KBM-7 (cell line): ENCODE measurements at regions not wholly inside any gene's neighbourhood (a gene's known extent, or its start where the extent isn't known, plus 50 kb on each side); places are given as distances from the start of the nearest gene placed in this dataset.

ENCODE experiments used
- DNase-seq: peaks from one replicate; pipeline ENCODE4 v3.0.0-alpha.2; 2015
- in situ Hi-C: fragments of 300-500 bp; cut with MboI; formaldehyde crosslinking; loops from 2 replicates; pipeline ENCODE4 v1.14.3; 2020; ENCODE audit warnings: low sequenced_read_pairs, low pct_unique_long_range_greater_than_20kb, mixed read lengths

- DNase-seq = no peak
- in situ Hi-C loops = no loop called here
These were observed 297.1 kb upstream of the MME start for GRCh38 chr3:154783061-154783460.

DNA sequence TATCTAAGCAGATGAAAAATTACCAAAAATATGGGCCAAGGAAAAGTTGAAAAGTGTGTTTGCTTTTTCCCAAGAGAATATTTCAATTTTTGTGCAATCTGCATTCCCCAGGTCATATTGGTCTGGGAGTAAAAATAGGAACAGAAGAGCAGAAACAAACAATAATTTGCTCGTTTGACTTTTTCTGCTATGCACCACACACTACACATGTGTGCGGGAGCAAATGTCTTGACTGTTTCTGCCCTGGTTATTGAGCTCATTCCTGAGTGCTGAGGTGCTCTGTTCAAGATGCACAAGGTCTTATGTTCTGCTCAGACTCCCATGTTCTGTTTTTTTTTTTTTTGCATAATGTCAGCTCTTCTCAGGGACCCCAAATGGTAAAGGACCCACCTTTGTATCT, 298.0 kb upstream of the MME start:
- in situ Hi-C loops = no loop called here
- DNase-seq = no peak

DNA sequence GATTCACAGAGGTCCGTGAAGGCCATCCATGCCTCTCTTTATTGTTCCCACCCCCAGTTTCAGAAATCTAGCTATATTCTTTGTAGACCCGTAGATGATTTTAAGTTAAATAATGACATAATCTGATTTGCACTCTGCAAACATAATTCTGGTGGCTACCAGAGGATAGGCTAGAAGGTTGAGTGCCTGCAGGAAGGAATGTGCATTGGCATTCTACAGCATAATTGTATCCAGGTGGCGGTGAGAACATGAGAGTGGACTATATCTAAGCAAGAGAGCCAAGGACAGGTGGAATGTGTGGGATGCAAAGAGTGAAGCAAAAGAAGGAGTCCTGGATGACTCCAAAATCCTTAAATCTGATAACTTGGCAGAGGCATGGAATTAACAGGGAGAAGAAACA, 298.5 kb upstream of the MME start:
- in situ Hi-C loops = no loop called here
- no peak for DNase-seq

DNA sequence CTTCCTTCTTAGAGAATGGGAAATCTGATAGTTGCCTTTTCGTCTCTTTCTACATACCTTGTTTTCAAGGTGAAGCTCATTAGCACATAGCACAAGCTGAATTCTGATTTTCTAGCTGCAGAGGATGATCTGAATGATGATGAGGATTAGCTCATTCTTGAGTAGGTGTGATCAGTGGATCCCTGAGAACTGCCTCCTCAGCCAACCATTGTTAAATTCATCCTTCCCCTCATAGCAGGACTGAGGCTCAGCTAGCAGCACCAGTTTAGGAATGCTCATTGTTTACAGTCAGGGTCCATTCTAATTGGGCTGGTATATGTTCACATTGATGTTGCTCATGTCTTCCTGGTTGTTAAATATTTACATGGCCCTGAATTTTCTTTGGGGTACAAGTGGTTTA, 299.9 kb upstream of the MME start:
- no peak for DNase-seq
- in situ Hi-C loops = no loop called here

- no peak for DNase-seq
- in situ Hi-C loops = no loop called here
These were observed 300.5 kb upstream of the MME start for GRCh38 chr3:154779571-154779970.

DNA sequence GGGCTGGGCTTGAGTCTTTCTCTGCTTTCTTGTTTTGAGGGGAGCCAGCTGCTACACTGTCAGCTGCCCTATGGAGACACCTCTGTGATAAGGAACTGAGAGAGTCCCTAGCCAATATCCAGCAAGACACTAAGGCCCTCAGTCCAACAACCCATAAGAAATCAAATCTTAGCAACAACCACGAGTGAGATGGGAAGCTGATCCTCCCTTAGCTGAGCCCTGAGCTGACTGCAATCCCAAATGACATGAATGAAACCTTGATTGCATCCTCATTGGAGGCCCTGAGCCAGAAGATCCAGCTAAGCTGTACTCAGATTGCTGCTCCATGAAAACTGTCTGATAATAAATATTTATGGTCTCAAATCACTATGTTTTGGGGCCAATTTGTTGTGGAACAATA, 302.1 kb upstream of the MME start:
- in situ Hi-C loops = no loop called here
- no peak for DNase-seq

DNA sequence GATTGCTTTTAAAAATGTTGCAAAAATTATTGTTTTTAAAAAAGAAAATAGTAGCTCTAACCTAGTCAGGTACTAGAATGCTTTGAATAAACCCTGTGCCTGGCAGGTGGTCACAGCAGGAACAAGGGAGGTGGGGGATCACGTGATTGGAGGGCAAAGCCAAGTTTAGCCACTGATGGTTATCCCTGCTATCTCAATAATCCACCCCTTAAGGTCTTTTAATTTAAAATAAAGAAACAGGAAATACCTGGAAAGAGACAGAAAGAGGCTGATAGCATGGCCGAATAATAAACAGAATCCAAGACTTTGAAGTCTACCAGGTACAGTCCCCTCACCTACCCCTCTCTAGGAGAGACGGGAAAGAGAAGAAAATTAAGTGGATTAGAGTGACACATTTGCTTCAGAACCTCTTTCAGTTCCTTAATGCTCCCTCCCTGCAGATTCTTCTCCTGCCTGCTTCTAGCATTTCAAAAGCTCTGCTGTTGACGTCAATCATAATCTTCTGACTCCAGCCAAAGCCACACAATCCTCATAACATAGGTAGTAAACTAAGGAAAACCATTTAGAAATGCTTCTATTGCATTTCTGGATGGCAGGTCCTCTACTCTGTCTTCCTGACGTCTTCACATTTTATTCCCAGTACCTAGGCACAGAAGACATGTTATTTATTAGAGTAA, 303.4 kb upstream of the MME start:
- in situ Hi-C loops = no loop called here
- no peak for DNase-seq

DNA sequence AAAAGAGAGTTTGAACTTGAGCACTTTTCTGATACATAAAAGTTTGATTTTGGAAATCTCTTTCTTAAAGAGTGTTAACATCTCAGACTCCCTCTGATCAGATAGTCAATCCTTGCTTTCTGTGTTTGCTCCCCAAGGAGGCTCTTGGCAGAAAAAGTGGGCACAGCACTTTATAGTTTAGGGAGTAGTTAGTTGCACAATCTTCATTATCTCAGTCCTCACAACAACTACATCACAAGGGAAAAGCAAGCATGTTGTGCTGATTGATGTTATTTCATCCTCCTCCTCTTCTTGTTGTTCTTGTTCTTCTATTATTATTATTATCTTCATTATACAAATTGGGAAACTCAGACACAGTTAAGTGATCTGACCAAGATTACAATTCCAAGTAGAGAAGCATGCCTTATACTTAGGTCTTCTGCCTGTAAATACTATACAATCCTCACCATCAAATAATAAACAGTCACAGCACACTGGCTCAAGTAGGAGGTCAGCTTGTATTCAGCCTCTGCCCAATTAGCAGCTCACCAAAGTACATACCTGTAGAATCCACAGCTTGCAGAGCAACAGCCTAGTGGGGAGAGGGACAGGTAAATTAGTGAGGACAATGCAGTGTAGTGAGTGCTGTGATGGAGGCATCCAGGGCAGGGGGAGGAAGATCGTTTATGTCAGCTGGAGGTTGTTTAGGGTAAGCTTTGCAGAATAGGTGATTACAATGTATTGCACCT, 304.1 kb upstream of the MME start:
- in situ Hi-C loops = no loop called here

DNA sequence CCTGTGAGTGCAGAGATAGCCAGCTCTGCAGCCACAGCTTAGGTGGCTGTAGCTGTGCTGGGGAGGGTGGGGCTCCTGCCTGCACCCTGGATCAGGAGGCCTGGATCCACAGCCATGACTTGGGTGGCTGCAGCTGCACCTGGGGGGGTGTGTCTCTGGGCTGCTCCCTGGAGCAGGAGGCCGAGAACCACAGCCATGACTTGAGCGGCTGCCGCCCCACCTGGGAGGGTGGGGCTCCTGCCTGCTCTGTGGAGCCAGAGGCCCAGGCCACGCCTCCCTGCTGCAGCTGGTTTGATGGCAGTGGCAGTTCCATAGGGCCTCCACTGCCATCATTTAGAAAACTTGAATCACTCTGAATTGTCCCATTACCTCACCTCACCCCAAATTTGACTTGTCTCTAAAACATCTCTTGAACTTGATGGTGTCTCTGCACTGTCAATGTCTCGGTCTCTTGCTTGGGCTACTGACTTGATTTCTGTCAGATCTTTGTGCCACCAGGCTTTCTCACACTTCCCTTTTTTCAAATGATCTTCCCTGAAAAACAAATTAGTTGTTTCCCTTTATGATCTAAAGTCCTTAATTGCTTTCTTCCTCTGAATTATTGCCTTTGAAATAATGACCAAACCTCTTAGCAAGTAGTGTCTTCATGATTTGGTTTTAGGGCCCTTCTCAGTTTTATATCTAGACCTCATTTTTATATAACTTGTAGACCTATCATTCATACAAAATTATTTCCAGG, 313.2 kb upstream of the MME start:
- in situ Hi-C loops = loop anchor here (25.0 kb wide), 1 partner anchor 545 kb away; no protein-coding TSS in a partner anchor
- DNase-seq = peak; percentile 73

More for the DNA sequence above, 304.1 kb upstream of the MME start:
- DNase-seq = no peak

- no peak for DNase-seq
- in situ Hi-C loops = loop anchor here (25.0 kb wide), 1 partner anchor 547 kb away; no protein-coding TSS in a partner anchor
These were observed 315.1 kb upstream of the MME start for GRCh38 chr3:154764856-154765640.

DNA sequence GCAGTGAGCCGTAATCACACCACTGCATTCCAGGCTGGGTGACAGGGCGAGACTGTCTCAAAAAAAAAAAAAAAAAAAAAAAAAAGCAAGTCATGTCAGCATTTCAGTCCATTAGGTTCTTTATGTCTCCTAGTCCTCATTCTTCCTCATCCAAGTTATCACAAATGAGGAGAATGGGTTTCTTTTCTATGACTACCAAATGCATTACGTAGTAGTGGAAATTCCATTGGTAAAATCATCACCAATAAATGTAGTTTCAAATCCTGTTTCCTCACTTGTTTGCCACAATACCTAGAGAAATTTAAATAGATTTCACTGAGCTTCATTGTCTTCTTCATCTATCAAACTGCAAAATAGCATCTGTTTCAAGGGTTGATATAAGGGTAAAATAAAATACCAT, 317.6 kb upstream of the MME start:
- DNase-seq = no peak
- in situ Hi-C loops = loop anchor here (25.0 kb wide), 1 partner anchor 550 kb away; no protein-coding TSS in a partner anchor

- in situ Hi-C loops = loop anchor here (25.0 kb wide), 1 partner anchor 552 kb away; no protein-coding TSS in a partner anchor
- no peak for DNase-seq
These were observed 320.2 kb upstream of the MME start for GRCh38 chr3:154759966-154760365.

DNA sequence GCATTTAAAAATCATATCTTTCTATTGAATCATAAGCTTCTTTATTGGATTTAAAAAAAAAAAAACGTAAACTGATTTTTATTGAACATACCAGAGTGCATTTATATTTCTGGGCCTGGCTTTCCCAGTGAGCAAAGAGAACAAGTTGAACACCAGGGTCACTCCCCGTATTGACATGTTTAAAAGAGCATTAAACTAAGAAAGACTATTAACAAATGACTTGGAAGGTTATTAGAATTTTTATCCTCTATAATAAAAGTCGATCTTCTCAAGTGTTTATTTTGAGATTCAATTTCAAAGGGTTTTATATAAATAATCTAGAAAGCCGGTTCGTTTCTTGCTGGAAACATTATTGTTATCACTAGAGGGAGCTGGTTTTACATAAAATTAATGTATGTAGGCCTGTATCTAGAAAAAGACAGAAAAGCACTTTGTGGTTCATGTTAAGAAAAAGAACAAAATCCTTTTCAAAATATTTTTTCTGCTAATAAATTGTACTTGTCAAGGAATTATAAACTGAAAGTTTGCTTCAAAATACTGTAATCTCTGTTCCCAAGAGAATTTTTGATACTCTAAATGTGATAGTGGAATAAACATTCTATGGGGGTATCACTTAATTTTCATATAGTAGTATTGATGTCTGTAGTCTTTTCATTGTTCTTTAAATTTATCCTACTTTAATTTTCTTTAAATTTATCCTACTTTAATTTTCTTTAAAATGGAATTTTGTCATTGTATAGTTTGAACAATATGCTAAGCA, 321.8 kb upstream of the MME start:
- in situ Hi-C loops = loop anchor here (25.0 kb wide), 1 partner anchor 554 kb away; no protein-coding TSS in a partner anchor
- DNase-seq = peak; percentile 51

- in situ Hi-C loops = loop anchor here (25.0 kb wide), 1 partner anchor 559 kb away; no protein-coding TSS in a partner anchor
- no peak for DNase-seq
These were observed 323.1 kb upstream of the GPR149 start for GRCh38 chr3:154753101-154753500.

DNA sequence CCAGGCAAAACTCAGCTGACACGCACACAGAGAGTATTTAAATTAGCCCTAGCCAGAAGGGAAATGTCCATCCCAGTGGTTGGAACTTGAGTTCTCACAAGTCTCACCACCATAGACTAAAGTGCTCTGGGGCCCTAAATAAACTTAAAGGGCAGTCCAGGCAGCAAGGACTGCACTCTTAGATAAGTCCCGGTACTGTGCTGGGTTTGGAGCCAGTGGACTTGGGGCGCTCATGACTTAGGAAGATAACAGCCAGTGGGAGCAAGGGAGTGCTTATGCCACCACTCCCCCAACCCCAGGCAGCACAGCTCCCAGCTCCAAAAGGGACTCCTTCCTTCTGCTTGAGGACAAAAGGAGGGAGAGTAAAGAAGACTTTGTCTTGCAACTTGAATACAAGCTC, 319.5 kb upstream of the GPR149 start:
- in situ Hi-C loops = no loop called here
- DNase-seq = no peak

- in situ Hi-C loops = no loop called here
- peak; percentile 23 for DNase-seq
These were observed 315.9 kb upstream of the GPR149 start for GRCh38 chr3:154745929-154746328.

GRCh38 chr3:154745122-154745521, 315.1 kb upstream of the GPR149 start:
- in situ Hi-C loops = no loop called here
- no peak for DNase-seq

DNA sequence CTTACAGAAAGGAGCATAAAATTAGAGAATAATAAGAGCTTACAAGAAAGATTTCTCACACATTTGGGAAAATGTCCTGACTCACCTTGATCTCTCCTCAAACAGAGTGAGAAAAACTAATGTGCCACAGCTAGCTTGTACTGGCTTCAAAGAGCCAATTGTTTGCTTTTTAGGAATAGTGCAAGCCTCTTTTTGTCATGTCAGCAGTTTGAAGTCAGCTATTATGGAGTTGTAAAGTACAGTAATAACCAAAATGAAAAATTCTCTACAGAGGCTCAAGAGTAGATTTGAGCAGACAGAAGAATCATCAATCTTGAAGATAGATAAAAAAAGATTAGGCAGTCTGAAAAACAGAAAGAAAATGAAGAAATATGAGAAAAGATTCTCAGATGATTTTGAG, 313.4 kb upstream of the GPR149 start:
- in situ Hi-C loops = no loop called here
- DNase-seq = no peak
